Testis (tissue), 2 donors: ENCODE measurements at regions not wholly inside any gene's neighbourhood (a gene's known extent, or its start where the extent isn't known, plus 50 kb on each side); places are given as distances from the start of the nearest gene placed in this dataset.

Experiments
- CTCF ChIP-seq, 3 experiments: fragments of 450-650 bp in 2 of 3; fragments of 200-600 bp in 1 of 3; sonication (generic) in 1 of 3; IDR thresholded peaks; one replicate each; pipeline ENCODE4 v1.5.1; 2016 to 2019; ENCODE audit warnings: antibody characterized with exemption in 3 of 3, mild to moderate bottlenecking in 2 of 3, moderate library complexity in 1 of 3
- POLR2A ChIP-seq: fragments of 450-650 bp; IDR thresholded peaks from one replicate; pipeline ENCODE4 v1.6.1; 2017; ENCODE audit warnings: antibody characterized with exemption, mild to moderate bottlenecking, moderate library complexity

DNA sequence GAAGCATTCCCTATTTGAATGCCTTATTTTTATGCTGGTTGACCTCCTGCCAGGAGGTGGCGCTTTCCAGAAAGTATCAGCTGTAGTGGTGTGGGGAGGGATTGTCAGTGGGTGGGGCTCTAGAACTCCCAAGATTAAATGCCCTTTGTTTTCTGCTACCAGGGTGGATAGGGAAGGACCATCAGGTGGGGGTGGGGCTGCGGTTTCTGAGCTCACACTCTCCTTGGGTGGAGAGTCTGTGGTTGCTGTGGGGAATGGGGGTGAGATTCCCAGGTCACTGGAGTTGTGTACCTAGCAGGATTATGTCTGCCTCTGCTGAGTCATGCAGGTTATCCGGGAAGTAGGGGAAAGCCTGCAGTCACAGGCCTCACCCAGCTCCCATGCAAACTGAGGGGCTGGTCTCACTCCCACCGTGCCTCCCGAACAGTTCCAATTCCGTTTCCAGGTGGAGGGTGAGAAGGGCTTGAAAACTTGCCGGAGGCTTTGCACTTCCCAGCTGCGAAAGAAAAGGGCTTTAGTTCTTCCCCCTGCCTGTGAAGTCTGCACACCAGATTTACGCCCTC is 68.3 kb downstream of the ALG10B start:
- no peak for TF ChIP-seq CTCF (IDR thresholded peaks at IDR 0.05)
- TF ChIP-seq POLR2A: no peak
